ENCODE measurements at regions not wholly inside any gene's neighbourhood (a gene's known extent, or its start where the extent isn't known, plus 50 kb on each side); places are given as distances from the start of the nearest gene placed in this dataset.

- no peak for TF ChIP-seq NFIC (IDR thresholded peaks at IDR 0.05)
- no peak for TF ChIP-seq FOXM1 (IDR thresholded peaks at IDR 0.05; ENCODE audit: borderline replicate concordance, low read depth)
- no peak for TF ChIP-seq YY1 (IDR thresholded peaks at IDR 0.05; ENCODE audit: low read depth)
- no peak for TF ChIP-seq CEBPB (IDR thresholded peaks at IDR 0.05)
- no peak for TF ChIP-seq ZBTB7A (IDR thresholded peaks at IDR 0.05; ENCODE audit: low read depth)
- no peak for TF ChIP-seq EP300 (IDR thresholded peaks at IDR 0.05; ENCODE audit: borderline replicate concordance)
Measured at GRCh38 chr10:107427016-107427415, 262.5 kb upstream of the SORCS1 start.

DNA sequence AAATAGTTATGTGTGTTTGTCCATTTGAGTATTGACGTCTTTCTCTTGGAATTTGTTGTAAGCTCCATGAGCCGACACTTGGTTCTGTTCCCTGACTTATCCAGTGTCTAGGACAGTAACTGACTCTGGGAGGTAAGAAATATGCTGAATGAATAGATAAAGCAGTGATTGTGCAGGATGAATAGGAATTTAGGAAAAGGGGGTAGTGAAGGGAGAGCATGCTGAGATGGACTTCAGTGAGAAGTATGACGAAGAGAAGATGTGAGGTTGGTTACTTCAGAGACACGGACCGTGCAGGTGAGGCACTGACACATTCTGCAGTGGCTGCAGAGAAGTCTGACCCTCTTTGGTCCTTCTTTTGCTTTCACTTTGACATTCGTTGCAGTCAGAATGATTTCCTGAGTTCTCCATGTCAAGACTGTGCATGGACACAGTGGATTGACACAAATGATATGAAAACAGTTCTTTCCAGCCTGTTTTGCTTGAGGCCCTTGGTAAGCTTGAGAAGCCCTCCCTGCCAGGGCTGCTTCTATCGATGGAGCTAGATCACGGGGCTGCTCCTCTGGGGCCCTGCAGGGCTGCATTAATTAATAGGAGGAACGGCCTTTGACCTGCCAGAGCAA is 261.5 kb upstream of the SORCS1 start:
- TF ChIP-seq USF1 (IDR thresholded peaks at IDR 0.05) (no peak), TAF1 (IDR thresholded peaks at IDR 0.05; ENCODE audit: low read depth) (no peak), TEAD4 (IDR thresholded peaks at IDR 0.05) (no peak), YY1 (IDR thresholded peaks at IDR 0.05; ENCODE audit: low read depth) (no peak), FOXM1 (IDR thresholded peaks at IDR 0.05; ENCODE audit: borderline replicate concordance, low read depth) (no peak), EP300 (IDR thresholded peaks at IDR 0.05; ENCODE audit: borderline replicate concordance) (no peak), NFIC (IDR thresholded peaks at IDR 0.05) (no peak), EGR1 (IDR thresholded peaks at IDR 0.05) (no peak), RAD21 (IDR thresholded peaks at IDR 0.05; ENCODE audit: low read depth) (no peak), TCF12 (IDR thresholded peaks at IDR 0.05; ENCODE audit: low read depth) (no peak), CREB1 (IDR thresholded peaks at IDR 0.05; ENCODE audit: low read depth) (no peak), CEBPB (IDR thresholded peaks at IDR 0.05) (no peak), ZBTB7A (IDR thresholded peaks at IDR 0.05; ENCODE audit: low read depth) (no peak)
- TF ChIP-seq, protein P1, sequence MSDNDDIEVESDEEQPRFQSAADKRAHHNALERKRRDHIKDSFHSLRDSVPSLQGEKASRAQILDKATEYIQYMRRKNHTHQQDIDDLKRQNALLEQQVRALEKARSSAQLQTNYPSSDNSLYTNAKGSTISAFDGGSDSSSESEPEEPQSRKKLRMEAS (IDR thresholded peaks at IDR 0.05), result no peak
- TF ChIP-seq, protein P2, sequence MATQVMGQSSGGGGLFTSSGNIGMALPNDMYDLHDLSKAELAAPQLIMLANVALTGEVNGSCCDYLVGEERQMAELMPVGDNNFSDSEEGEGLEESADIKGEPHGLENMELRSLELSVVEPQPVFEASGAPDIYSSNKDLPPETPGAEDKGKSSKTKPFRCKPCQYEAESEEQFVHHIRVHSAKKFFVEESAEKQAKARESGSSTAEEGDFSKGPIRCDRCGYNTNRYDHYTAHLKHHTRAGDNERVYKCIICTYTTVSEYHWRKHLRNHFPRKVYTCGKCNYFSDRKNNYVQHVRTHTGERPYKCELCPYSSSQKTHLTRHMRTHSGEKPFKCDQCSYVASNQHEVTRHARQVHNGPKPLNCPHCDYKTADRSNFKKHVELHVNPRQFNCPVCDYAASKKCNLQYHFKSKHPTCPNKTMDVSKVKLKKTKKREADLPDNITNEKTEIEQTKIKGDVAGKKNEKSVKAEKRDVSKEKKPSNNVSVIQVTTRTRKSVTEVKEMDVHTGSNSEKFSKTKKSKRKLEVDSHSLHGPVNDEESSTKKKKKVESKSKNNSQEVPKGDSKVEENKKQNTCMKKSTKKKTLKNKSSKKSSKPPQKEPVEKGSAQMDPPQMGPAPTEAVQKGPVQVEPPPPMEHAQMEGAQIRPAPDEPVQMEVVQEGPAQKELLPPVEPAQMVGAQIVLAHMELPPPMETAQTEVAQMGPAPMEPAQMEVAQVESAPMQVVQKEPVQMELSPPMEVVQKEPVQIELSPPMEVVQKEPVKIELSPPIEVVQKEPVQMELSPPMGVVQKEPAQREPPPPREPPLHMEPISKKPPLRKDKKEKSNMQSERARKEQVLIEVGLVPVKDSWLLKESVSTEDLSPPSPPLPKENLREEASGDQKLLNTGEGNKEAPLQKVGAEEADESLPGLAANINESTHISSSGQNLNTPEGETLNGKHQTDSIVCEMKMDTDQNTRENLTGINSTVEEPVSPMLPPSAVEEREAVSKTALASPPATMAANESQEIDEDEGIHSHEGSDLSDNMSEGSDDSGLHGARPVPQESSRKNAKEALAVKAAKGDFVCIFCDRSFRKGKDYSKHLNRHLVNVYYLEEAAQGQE (IDR thresholded peaks at IDR 0.05; ENCODE audit: low read depth), result no peak

GRCh38 chr10:107424628-107425027 is 260.1 kb upstream of the SORCS1 start:
- TF ChIP-seq TAF1 (IDR thresholded peaks at IDR 0.05; ENCODE audit: low read depth), result no peak
- no peak for TF ChIP-seq TCF12 (IDR thresholded peaks at IDR 0.05; ENCODE audit: low read depth)
- TF ChIP-seq RAD21 (IDR thresholded peaks at IDR 0.05; ENCODE audit: low read depth), result no peak

DNA sequence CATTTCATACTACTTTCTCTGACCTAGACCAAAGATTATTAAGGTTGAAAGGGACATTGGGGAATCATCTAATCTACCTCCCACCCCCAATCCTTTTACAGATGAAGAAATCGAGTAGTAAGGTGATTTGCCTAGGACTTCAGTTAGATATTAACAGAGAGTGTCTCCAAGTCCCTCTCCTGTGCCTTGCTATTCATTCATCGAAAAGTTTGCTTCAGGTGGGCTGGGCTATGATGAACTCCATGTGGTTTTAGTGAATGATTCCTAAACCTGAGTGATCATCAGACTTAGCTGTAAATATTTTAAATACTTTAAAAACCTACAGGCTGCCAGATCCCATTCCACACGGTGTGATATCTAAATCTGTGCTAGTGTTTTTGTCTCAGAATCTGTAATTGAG is 259.4 kb upstream of the SORCS1 start:
- TF ChIP-seq NFIC (IDR thresholded peaks at IDR 0.05) (no peak), CEBPB (IDR thresholded peaks at IDR 0.05) (no peak), USF1 (IDR thresholded peaks at IDR 0.05) (no peak), ZBTB7A (IDR thresholded peaks at IDR 0.05; ENCODE audit: low read depth) (no peak), RAD21 (IDR thresholded peaks at IDR 0.05; ENCODE audit: low read depth) (no peak), FOXM1 (IDR thresholded peaks at IDR 0.05; ENCODE audit: borderline replicate concordance, low read depth) (no peak), YY1 (IDR thresholded peaks at IDR 0.05; ENCODE audit: low read depth) (no peak), TCF12 (IDR thresholded peaks at IDR 0.05; ENCODE audit: low read depth) (no peak)

DNA sequence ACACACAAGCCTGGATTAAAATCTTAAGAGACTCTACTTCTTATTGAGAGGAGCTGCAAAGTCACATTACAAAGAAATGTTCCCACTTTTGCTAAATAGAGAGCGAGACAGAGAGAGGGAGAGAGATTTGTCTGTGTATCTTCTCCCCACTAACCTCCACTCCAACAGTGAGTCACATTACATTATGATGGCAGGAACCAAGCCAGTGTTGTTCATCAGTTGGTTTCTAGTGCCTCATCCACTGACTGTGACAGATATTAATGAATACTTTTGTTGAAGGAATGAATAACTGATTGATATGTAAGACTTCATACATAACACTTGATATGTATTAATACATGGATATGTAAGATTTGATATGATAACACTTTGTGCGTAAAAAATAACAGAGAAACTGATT is 258.2 kb upstream of the SORCS1 start:
- TF ChIP-seq YY1 (IDR thresholded peaks at IDR 0.05; ENCODE audit: low read depth) (no peak), TAF1 (IDR thresholded peaks at IDR 0.05; ENCODE audit: low read depth) (no peak), USF1 (IDR thresholded peaks at IDR 0.05) (no peak), NFIC (IDR thresholded peaks at IDR 0.05) (no peak), EP300 (IDR thresholded peaks at IDR 0.05; ENCODE audit: borderline replicate concordance) (no peak)

DNA sequence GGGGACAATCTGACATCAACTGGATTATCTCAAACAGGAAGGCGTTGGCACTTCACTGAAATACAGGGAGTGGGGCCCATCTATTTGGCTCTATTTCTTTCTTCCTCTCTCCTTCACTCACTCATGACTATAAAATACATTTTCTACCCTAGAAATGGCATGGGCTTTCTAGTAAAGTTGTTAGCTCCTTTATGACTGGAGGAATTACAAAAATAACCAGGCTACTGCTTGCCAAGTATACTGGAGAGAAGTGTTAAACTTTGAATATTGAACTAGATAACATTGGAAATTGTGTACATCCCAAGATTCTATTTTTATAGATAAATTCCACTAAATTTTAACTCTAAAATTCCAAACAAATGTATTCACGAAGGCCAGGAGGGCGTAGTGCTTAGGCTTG is 255.7 kb upstream of the SORCS1 start:
- TF ChIP-seq RAD21 (IDR thresholded peaks at IDR 0.05; ENCODE audit: low read depth) (no peak), ZBTB7A (IDR thresholded peaks at IDR 0.05; ENCODE audit: low read depth) (no peak), EP300 (IDR thresholded peaks at IDR 0.05; ENCODE audit: borderline replicate concordance) (no peak), USF1 (IDR thresholded peaks at IDR 0.05) (no peak), TAF1 (IDR thresholded peaks at IDR 0.05; ENCODE audit: low read depth) (no peak), FOXM1 (IDR thresholded peaks at IDR 0.05; ENCODE audit: borderline replicate concordance, low read depth) (no peak), NFIC (IDR thresholded peaks at IDR 0.05) (no peak), EGR1 (IDR thresholded peaks at IDR 0.05) (no peak), CEBPB (IDR thresholded peaks at IDR 0.05) (no peak), YY1 (IDR thresholded peaks at IDR 0.05; ENCODE audit: low read depth) (no peak), CREB1 (IDR thresholded peaks at IDR 0.05; ENCODE audit: low read depth) (no peak), TCF12 (IDR thresholded peaks at IDR 0.05; ENCODE audit: low read depth) (no peak), TEAD4 (IDR thresholded peaks at IDR 0.05) (no peak)
- TF ChIP-seq, protein P2 (IDR thresholded peaks at IDR 0.05; ENCODE audit: low read depth), result no peak
- TF ChIP-seq, protein P1 (IDR thresholded peaks at IDR 0.05), result no peak

All from Ishikawa (cell line).